Gastrocnemius medialis (tissue), 4 donors: ENCODE measurements at regions not wholly inside any gene's neighbourhood (a gene's known extent, or its start where the extent isn't known, plus 50 kb on each side); places are given as distances from the start of the nearest gene placed in this dataset.

Experiments used
- CTCF ChIP-seq, 5 experiments: fragments of 450-650 bp in 3 of 5; fragments of 200-600 bp in 2 of 5; sonication (generic) in 2 of 5; IDR thresholded peaks in 4 of 5; conservative IDR thresholded peaks in 1 of 5; 1 replicate in 4 of 5; 2 replicates in 1 of 5; pipeline ENCODE4 v1.5.1; 2016 to 2019; ENCODE audit warnings: antibody characterized with exemption in 5 of 5, mild to moderate bottlenecking in 3 of 5, moderate library complexity in 3 of 5
- POLR2A ChIP-seq, 2 donors: fragments of 450-650 bp; IDR thresholded peaks; one replicate each; pipeline ENCODE4 v1.6.1; 2017; ENCODE audit warnings: antibody characterized with exemption in 2 of 2, mild to moderate bottlenecking in 2 of 2, moderate library complexity in 2 of 2

- TF ChIP-seq CTCF (IDR thresholded peaks at IDR 0.05 in 4 of 5, conservative IDR thresholded peaks at IDR 0.05 in 1 of 5) (no peak), POLR2A (IDR thresholded peaks at IDR 0.05) (no peak)
Measured at GRCh38 chr11:109326781-109327180, 95.2 kb upstream of the C11orf87 start.
